H1 (cell line): ENCODE measurements at regions not wholly inside any gene's neighbourhood (a gene's known extent, or its start where the extent isn't known, plus 50 kb on each side); places are given as distances from the start of the nearest gene placed in this dataset.

ENCODE experiments used
- ATF2 ChIP-seq: IDR thresholded peaks from 2 replicates; pipeline ENCODE4 v1.6.1; 2012; ENCODE audit warnings: low read length, inconsistent platforms
- CEBPB ChIP-seq: IDR thresholded peaks from 2 replicates; pipeline ENCODE4 v1.6.1; 2012; ENCODE audit warnings: low read depth, low read length
- CTBP2 ChIP-seq: IDR thresholded peaks from 2 replicates; pipeline ENCODE4 v1.7.0; 2011; ENCODE audit warnings: borderline replicate concordance, mild to moderate bottlenecking, moderate library complexity, mixed read lengths, low read length; ENCODE audit not compliant: insufficient read depth, insufficient read length
- CTCF ChIP-seq, 3 experiments: IDR thresholded peaks; 1 replicate in 2 of 3; 2 replicates in 1 of 3; pipeline versions ENCODE4 v1.5.1 to v1.6.1; 2011; ENCODE audit warnings: low read length in 3 of 3, mild to moderate bottlenecking in 3 of 3, inconsistent platforms in 2 of 3, low read depth in 1 of 3, moderate library complexity in 1 of 3; ENCODE audit not compliant: insufficient read depth in 1 of 3; ENCODE audit errors: control extremely low read depth in 1 of 3
- E2F6 ChIP-seq: IDR thresholded peaks from 2 replicates; pipeline ENCODE4 v1.6.1; 2012; ENCODE audit warnings: inconsistent platforms
- MAX ChIP-seq: IDR thresholded peaks from 2 replicates; pipeline ENCODE4 v1.6.1; 2012; ENCODE audit warnings: inconsistent platforms
- POLR2A ChIP-seq, 2 experiments: IDR thresholded peaks; 1 replicate in 1 of 2; 2 replicates in 1 of 2; pipeline ENCODE4 v1.6.1; 2011; ENCODE audit warnings: low read depth in 2 of 2, low read length in 2 of 2, mild to moderate bottlenecking in 2 of 2; ENCODE audit errors: control extremely low read depth in 1 of 2
- POLR2AphosphoS5 ChIP-seq: IDR thresholded peaks from 2 replicates; pipeline ENCODE4 v1.6.1; 2011; ENCODE audit warnings: low read depth, low read length
- RAD21 ChIP-seq, 2 experiments: IDR thresholded peaks in 1 of 2; conservative IDR thresholded peaks in 1 of 2; 2 replicates each; pipeline ENCODE4 v1.6.1; 2011; ENCODE audit warnings: low read depth in 2 of 2, low read length in 2 of 2, improper control_type of control experiment in 1 of 2, inconsistent platforms in 1 of 2, mild to moderate bottlenecking in 1 of 2, moderate library complexity in 1 of 2
- RNF2 ChIP-seq: fragments of 200-900, 300-1000 bp; sonication (generic); IDR thresholded peaks from 2 replicates; pipeline ENCODE4 v1.7.1; 2016; ENCODE audit warnings: borderline replicate concordance, low read depth, mild to moderate bottlenecking, antibody characterized with exemption, low read length; ENCODE audit not compliant: poor library complexity, severe bottlenecking; ENCODE audit errors: missing control alignments
- TAF1 ChIP-seq: IDR thresholded peaks from 2 replicates; pipeline ENCODE4 v1.6.1; 2011; ENCODE audit warnings: mild to moderate bottlenecking, low read depth, low read length

- TF ChIP-seq CTBP2, result no peak
- no peak for TF ChIP-seq RNF2
- TF ChIP-seq RAD21 (IDR thresholded peaks at IDR 0.05 in 1 of 2, conservative IDR thresholded peaks at IDR 0.05 in 1 of 2; ENCODE audit: low read depth in 2 of 2, low read length in 2 of 2), result peak in 1 of 2 experiments; percentile 22; a peak in 2 of 4 replicates
- TF ChIP-seq E2F6, result no peak
- no peak for TF ChIP-seq CEBPB
- TF ChIP-seq POLR2AphosphoS5, result no peak
- no peak for TF ChIP-seq ATF2
- no peak for TF ChIP-seq POLR2A (IDR thresholded peaks at IDR 0.05; ENCODE audit: control extremely low read depth in 1 of 2, low read depth in 2 of 2, low read length in 2 of 2)
- no peak for TF ChIP-seq MAX
- peak in 2 of 3 experiments; percentile 17 to 28; a peak in 3 of 4 replicates for TF ChIP-seq CTCF (IDR thresholded peaks at IDR 0.05; ENCODE audit: control extremely low read depth in 1 of 3, insufficient read depth in 1 of 3, low read depth in 1 of 3, low read length in 3 of 3)
- TF ChIP-seq TAF1, result no peak
These were observed 466.1 kb downstream of the DTHD1 start for GRCh38 chr4:36747277-36748129.
